NAMALWA (cell line): ENCODE measurements at regions not wholly inside any gene's neighbourhood (a gene's known extent, or its start where the extent isn't known, plus 50 kb on each side); places are given as distances from the start of the nearest gene placed in this dataset.
"Not testable (repeated sequence)": the region's sequence is repeated elsewhere in the genome, so short reads cannot be mapped to it uniquely, and the experiment has no call there.

ENCODE experiments used
- DNase-seq: peaks from one replicate; pipeline ENCODE4 v3.0.0-alpha.2; 2015; ENCODE audit warnings: low spot score

- DNase-seq, result not testable (repeated sequence)
These were observed 62.8 kb downstream of the SCP2D1 start for GRCh38 chr20:18876394-18876793.

GRCh38 chr20:18879262-18879661 lies 65.7 kb downstream of the SCP2D1 start:
- DNase-seq, result no peak

GRCh38 chr20:18886756-18887155 lies 73.2 kb downstream of the SCP2D1 start:
- no peak for DNase-seq

GRCh38 chr20:18901980-18902737 lies 88.6 kb downstream of the SCP2D1 start:
- no peak for DNase-seq

- no peak for DNase-seq
These were observed 90.6 kb downstream of the SCP2D1 start for GRCh38 chr20:18904192-18904591.

- no peak for DNase-seq
These were observed 91.0 kb downstream of the SCP2D1 start for GRCh38 chr20:18904624-18905023.

- DNase-seq, result no peak
These were observed 92.5 kb downstream of the SCP2D1 start for GRCh38 chr20:18906046-18906445.

- DNase-seq, result no peak
These were observed 93.8 kb downstream of the SCP2D1 start for GRCh38 chr20:18907353-18907752.

GRCh38 chr20:18908109-18908508 lies 94.5 kb downstream of the SCP2D1 start:
- DNase-seq, result no peak

- no peak for DNase-seq
These were observed 95.7 kb downstream of the SCP2D1 start for GRCh38 chr20:18909254-18909653.

- DNase-seq, result no peak
These were observed 100.1 kb downstream of the SCP2D1 start for GRCh38 chr20:18913701-18914100.

- DNase-seq, result no peak
These were observed 101.2 kb downstream of the SCP2D1 start for GRCh38 chr20:18914796-18915195.

GRCh38 chr20:18916886-18917750 lies 103.5 kb downstream of the SCP2D1 start:
- no peak for DNase-seq

- no peak for DNase-seq
These were observed 106.4 kb downstream of the SCP2D1 start for GRCh38 chr20:18919996-18920395.

GRCh38 chr20:18921291-18921690 lies 107.7 kb downstream of the SCP2D1 start:
- DNase-seq, result no peak

GRCh38 chr20:18922251-18922650 lies 108.7 kb downstream of the SCP2D1 start:
- no peak for DNase-seq

GRCh38 chr20:18922898-18923297 lies 109.3 kb downstream of the SCP2D1 start:
- no peak for DNase-seq

- no peak for DNase-seq
These were observed 113.4 kb downstream of the SCP2D1 start for GRCh38 chr20:18926965-18927364.

GRCh38 chr20:18928626-18929025 lies 115.0 kb downstream of the SCP2D1 start:
- DNase-seq, result no peak

GRCh38 chr20:18929800-18930199 lies 116.2 kb downstream of the SCP2D1 start:
- DNase-seq, result no peak

- no peak for DNase-seq
These were observed 130.0 kb downstream of the SCP2D1 start for GRCh38 chr20:18943542-18943941.

- DNase-seq, result no peak
These were observed 143.3 kb downstream of the SCP2D1 start for GRCh38 chr20:18956890-18957289.

GRCh38 chr20:18957328-18957727 lies 143.7 kb downstream of the SCP2D1 start:
- DNase-seq, result no peak
